Cardiac muscle cell (in vitro differentiated cells and primary cell): ENCODE measurements at regions not wholly inside any gene's neighbourhood (a gene's known extent, or its start where the extent isn't known, plus 50 kb on each side); places are given as distances from the start of the nearest gene placed in this dataset.
A peak's percentile ranks its signal among the peaks of the same experiment; 100 is the strongest.

Experiments used
- DNase-seq, 2 donors: peaks; one replicate each; pipeline versions ENCODE4 v3.0.0 to v3.0.0-alpha.2; 2010 to 2017; ENCODE audit warnings: low read depth in 1 of 2, low spot score in 1 of 2
- H3K27ac ChIP-seq: fragments of 200-600 bp; sonication (generic); 2 replicates; pipeline ENCODE4 v1.5.1; 2016
- H3K27me3 ChIP-seq: fragments of 200-600 bp; sonication (generic); 2 replicates; pipeline ENCODE4 v1.6.0; 2016; ENCODE audit warnings: control low read depth
- H3K36me3 ChIP-seq: fragments of 200-600 bp; sonication (generic); 2 replicates; pipeline ENCODE4 v1.5.1; 2016; ENCODE audit warnings: control low read depth
- H3K4me1 ChIP-seq: fragments of 200-600 bp; sonication (generic); 2 replicates; pipeline ENCODE4 v1.8.1; 2017; ENCODE audit warnings: low read depth, mild to moderate bottlenecking, mixed run types
- H3K4me3 ChIP-seq: fragments of 200-600 bp; sonication (generic); 2 replicates; pipeline ENCODE4 v1.5.1; 2016; ENCODE audit warnings: mild to moderate bottlenecking
- H3K9me3 ChIP-seq: fragments of 200-600 bp; sonication (generic); 2 replicates; pipeline ENCODE4 v1.5.1; 2017; ENCODE audit warnings: low read depth, mild to moderate bottlenecking, control low read depth
- TF ChIP-seq, protein P1 (sequence below): IDR thresholded peaks from 2 replicates; pipeline ENCODE4 v1.5.1; 2012; ENCODE audit warnings: low read depth, mild to moderate bottlenecking, low read length

DNA sequence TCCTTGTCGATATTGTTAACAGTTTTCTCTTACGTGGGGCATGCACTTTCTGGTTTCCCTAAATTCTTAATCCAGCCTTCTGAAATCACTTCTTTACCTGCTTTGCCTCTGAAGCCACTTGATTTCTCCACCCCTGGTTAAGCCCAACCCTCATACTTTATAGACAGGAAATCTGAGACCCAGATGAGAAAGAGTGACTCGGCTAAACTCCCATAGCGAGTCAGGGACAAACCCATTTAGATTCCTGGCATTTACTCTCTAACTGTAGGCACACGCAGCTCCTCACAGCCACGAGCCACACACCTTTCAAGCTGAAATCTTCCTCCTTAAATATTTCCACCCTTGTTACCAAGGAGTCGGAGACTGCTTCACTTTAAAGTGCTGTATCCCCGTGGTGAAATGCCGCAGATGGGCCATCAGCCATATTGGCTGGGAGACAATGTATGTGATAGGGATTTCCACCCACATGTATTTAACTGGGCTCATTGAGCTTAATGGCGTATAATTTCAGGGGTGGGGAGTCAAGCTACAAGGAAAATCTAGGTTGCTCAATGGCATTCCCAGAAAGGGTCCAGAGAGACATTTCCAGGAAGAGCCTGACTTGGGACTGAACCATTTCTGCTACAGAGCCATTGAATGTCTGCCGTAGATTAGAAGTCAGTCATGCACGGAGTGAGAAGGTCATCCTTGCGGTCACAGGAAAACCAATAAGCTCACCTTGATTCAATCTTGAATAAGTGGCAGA lies 49.9 kb upstream of the GRK3 start:
- Histone ChIP-seq H3K4me3 (no peak overlapping the region), H3K9me3 (no peaks in the 10 kb centered on the region), H3K4me1 (no peaks in the 10 kb centered on the region), H3K27me3 (no peaks in the 10 kb centered on the region), H3K27ac (no peak overlapping the region), H3K36me3 (peaks cover 6% of the 10 kb centered on the region)
- TF ChIP-seq, protein P1, sequence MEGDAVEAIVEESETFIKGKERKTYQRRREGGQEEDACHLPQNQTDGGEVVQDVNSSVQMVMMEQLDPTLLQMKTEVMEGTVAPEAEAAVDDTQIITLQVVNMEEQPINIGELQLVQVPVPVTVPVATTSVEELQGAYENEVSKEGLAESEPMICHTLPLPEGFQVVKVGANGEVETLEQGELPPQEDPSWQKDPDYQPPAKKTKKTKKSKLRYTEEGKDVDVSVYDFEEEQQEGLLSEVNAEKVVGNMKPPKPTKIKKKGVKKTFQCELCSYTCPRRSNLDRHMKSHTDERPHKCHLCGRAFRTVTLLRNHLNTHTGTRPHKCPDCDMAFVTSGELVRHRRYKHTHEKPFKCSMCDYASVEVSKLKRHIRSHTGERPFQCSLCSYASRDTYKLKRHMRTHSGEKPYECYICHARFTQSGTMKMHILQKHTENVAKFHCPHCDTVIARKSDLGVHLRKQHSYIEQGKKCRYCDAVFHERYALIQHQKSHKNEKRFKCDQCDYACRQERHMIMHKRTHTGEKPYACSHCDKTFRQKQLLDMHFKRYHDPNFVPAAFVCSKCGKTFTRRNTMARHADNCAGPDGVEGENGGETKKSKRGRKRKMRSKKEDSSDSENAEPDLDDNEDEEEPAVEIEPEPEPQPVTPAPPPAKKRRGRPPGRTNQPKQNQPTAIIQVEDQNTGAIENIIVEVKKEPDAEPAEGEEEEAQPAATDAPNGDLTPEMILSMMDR, result no peak
- DNase-seq, result peak in 1 of 2 donors; percentile 2
